ENCODE measurements at regions not wholly inside any gene's neighbourhood (a gene's known extent, or its start where the extent isn't known, plus 50 kb on each side); places are given as distances from the start of the nearest gene placed in this dataset.

DNA sequence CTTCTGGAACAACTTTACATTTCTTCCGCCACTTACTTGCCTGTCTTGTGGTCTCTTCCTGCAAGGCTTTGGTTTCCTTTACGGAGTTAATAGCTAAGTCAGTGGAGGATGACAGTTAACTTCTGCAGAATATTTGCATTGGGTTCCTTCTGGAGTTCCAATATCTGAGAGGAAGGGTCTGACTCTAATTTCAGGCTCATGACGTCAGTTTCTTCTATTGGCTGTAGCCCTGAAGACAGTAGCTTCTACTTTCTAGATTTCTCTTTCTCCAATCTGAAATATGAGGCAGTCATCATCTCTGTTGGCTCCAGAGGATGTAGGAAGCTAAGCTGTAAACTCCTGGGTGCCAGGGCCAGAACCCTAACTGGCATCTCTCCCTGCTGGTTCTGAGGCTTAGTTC is 76.7 kb downstream of the FRMPD3 start:
- Histone ChIP-seq H3K4me1 (no peaks in the 10 kb centered on the region), H3K27me3 (no peaks in the 10 kb centered on the region), H3K9me3 (no peaks in the 10 kb centered on the region), H3K36me3 (ENCODE audit: low read depth, missing control alignments) (no peaks in the 10 kb centered on the region), H3K27ac (no peak overlapping the region), H3K4me3 (no peak overlapping the region)
- no peak for DNase-seq
- TF ChIP-seq, protein P1, sequence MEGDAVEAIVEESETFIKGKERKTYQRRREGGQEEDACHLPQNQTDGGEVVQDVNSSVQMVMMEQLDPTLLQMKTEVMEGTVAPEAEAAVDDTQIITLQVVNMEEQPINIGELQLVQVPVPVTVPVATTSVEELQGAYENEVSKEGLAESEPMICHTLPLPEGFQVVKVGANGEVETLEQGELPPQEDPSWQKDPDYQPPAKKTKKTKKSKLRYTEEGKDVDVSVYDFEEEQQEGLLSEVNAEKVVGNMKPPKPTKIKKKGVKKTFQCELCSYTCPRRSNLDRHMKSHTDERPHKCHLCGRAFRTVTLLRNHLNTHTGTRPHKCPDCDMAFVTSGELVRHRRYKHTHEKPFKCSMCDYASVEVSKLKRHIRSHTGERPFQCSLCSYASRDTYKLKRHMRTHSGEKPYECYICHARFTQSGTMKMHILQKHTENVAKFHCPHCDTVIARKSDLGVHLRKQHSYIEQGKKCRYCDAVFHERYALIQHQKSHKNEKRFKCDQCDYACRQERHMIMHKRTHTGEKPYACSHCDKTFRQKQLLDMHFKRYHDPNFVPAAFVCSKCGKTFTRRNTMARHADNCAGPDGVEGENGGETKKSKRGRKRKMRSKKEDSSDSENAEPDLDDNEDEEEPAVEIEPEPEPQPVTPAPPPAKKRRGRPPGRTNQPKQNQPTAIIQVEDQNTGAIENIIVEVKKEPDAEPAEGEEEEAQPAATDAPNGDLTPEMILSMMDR (IDR thresholded peaks at IDR 0.05): no peak
- TF ChIP-seq POLR2A (IDR thresholded peaks at IDR 0.05): no peak
- WGBS, 2 donors: 85 to 100% methylated on average over 3 of the region's 3 CpGs
- intact Hi-C loops (cut with DNase I; ENCODE audit: low total_unique reads): no loop called here

GRCh38 chrX:107530141-107530540 is 80.7 kb downstream of the FRMPD3 start:
- no peak for TF ChIP-seq POLR2A (IDR thresholded peaks at IDR 0.05)
- TF ChIP-seq, protein P1 (IDR thresholded peaks at IDR 0.05): no peak
- no peaks in the 10 kb centered on the region for H3K36me3 ChIP-seq (ENCODE audit: low read depth, missing control alignments)
- no peak overlapping the region for H3K27ac ChIP-seq
- no peaks in the 10 kb centered on the region for H3K27me3 ChIP-seq
- no peak overlapping the region for H3K4me3 ChIP-seq
- DNase-seq: no peak
- H3K4me1 ChIP-seq: no peaks in the 10 kb centered on the region
- H3K9me3 ChIP-seq: no peaks in the 10 kb centered on the region
- intact Hi-C loops (cut with DNase I; ENCODE audit: low total_unique reads): no loop called here
- 78 to 91% methylated on average over 2 to 3 of the region's 4 CpGs for WGBS, 2 donors

- no peaks in the 10 kb centered on the region for H3K4me1 ChIP-seq
- H3K36me3 ChIP-seq (ENCODE audit: low read depth, missing control alignments): no peaks in the 10 kb centered on the region
- TF ChIP-seq, protein P1 (IDR thresholded peaks at IDR 0.05): peak in 1 of 3 experiments; percentile 17
- no peak for TF ChIP-seq POLR2A (IDR thresholded peaks at IDR 0.05)
- H3K27ac ChIP-seq: no peak overlapping the region
- no peaks in the 10 kb centered on the region for H3K27me3 ChIP-seq
- intact Hi-C loops (cut with DNase I; ENCODE audit: low total_unique reads): no loop called here
- H3K9me3 ChIP-seq: no peaks in the 10 kb centered on the region
- H3K4me3 ChIP-seq: no peak overlapping the region
- 32 to 46% methylated on average over 6 of the region's 6 CpGs for WGBS, 2 donors
- peak; percentile 50 for DNase-seq
These were observed 88.4 kb downstream of the FRMPD3 start for GRCh38 chrX:107537815-107538214.

GRCh38 chrX:107541244-107541643 is 87.1 kb upstream of the PRPS1 start:
- no peaks in the 10 kb centered on the region for H3K27me3 ChIP-seq
- H3K36me3 ChIP-seq (ENCODE audit: low read depth, missing control alignments): no peaks in the 10 kb centered on the region
- no peaks in the 10 kb centered on the region for H3K9me3 ChIP-seq
- H3K4me3 ChIP-seq: no peak overlapping the region
- DNase-seq: no peak
- no peak overlapping the region for H3K27ac ChIP-seq
- no peaks in the 10 kb centered on the region for H3K4me1 ChIP-seq
- intact Hi-C loops (cut with DNase I; ENCODE audit: low total_unique reads): no loop called here
- TF ChIP-seq, protein P1 (IDR thresholded peaks at IDR 0.05): no peak
- no peak for TF ChIP-seq POLR2A (IDR thresholded peaks at IDR 0.05)
- 80 to 100% methylated on average over 1 of the region's 1 CpG for WGBS, 2 donors

DNA sequence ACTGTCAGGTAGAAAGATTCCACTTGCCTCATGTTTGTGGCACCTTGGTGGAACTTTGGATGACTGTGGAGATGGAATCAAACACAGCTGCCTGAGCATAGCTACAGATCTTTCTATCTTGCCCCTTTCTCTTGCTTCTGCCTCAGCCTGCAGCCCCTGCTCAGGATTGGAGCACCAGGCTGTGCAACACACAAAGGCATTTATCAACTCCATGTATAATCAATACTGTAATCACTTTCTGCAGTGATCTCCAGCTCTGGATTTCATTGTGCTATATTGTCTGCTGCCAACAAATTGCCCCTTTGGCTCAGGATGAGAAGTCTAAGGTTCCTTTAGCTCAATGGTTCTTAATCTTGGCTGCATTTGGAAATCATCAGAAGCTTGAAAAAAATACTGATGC is 86.3 kb upstream of the PRPS1 start:
- no peaks in the 10 kb centered on the region for H3K36me3 ChIP-seq (ENCODE audit: low read depth, missing control alignments)
- H3K4me3 ChIP-seq: no peak overlapping the region
- TF ChIP-seq, protein P1 (IDR thresholded peaks at IDR 0.05): no peak
- TF ChIP-seq POLR2A (IDR thresholded peaks at IDR 0.05): no peak
- H3K27ac ChIP-seq: no peak overlapping the region
- intact Hi-C loops (cut with DNase I; ENCODE audit: low total_unique reads): no loop called here
- no peaks in the 10 kb centered on the region for H3K4me1 ChIP-seq
- no peaks in the 10 kb centered on the region for H3K27me3 ChIP-seq
- no peak for DNase-seq
- no peaks in the 10 kb centered on the region for H3K9me3 ChIP-seq
